GM12891 (cell line): ENCODE measurements at regions not wholly inside any gene's neighbourhood (a gene's known extent, or its start where the extent isn't known, plus 50 kb on each side); places are given as distances from the start of the nearest gene placed in this dataset.

Source experiments
- PAX5 ChIP-seq: IDR thresholded peaks from 2 replicates; pipeline ENCODE4 v1.6.1; 2011; ENCODE audit warnings: low read length, moderate library complexity, mild to moderate bottlenecking; ENCODE audit not compliant: insufficient read depth, severe bottlenecking
- POLR2A ChIP-seq: IDR thresholded peaks from 2 replicates; pipeline ENCODE4 v1.6.1; 2011; ENCODE audit warnings: low read depth, low read length, control low read depth
- POLR2AphosphoS5 ChIP-seq: IDR thresholded peaks from 2 replicates; pipeline ENCODE4 v1.6.1; 2011; ENCODE audit warnings: low read depth, low read length, control low read depth
- POU2F2 ChIP-seq: IDR thresholded peaks from 2 replicates; pipeline ENCODE4 v1.6.1; 2011; ENCODE audit warnings: low read depth, mild to moderate bottlenecking, control low read depth, low read length, moderate library complexity
- SPI1 ChIP-seq: IDR thresholded peaks from 2 replicates; pipeline ENCODE4 v1.6.1; 2011; ENCODE audit warnings: low read depth, low read length, control low read depth
- TAF1 ChIP-seq: IDR thresholded peaks from 2 replicates; pipeline ENCODE4 v1.6.1; 2011; ENCODE audit warnings: low read depth, low read length, control low read depth

- TF ChIP-seq POLR2AphosphoS5, result no peak
- TF ChIP-seq POLR2A, result no peak
- TF ChIP-seq TAF1, result no peak
- TF ChIP-seq SPI1, result no peak
- no peak for TF ChIP-seq POU2F2
- no peak for TF ChIP-seq PAX5
These were observed 511.0 kb upstream of the TLE4 start for GRCh38 chr9:79060766-79061165.
